Gastrocnemius medialis (tissue), 4 donors: ENCODE measurements at regions not wholly inside any gene's neighbourhood (a gene's known extent, or its start where the extent isn't known, plus 50 kb on each side); places are given as distances from the start of the nearest gene placed in this dataset.
A peak's percentile ranks its signal among the peaks of the same experiment; 100 is the strongest.

Experiments
- ATAC-seq, 2 donors: fragments of 150-250 bp; one replicate each; pipeline ENCODE4 v1.9.1; 2016
- DNase-seq, 2 donors: peaks; one replicate each; pipeline ENCODE4 v3.0.0-alpha.2; 2019
- H3K27ac ChIP-seq, 4 donors: fragments of 200-600 bp; sonication (generic); 1 replicate in 1 of 4; 2 replicates in 3 of 4; pipeline ENCODE4 v1.5.1; 2016 to 2018; ENCODE audit warnings: mild to moderate bottlenecking in 2 of 4, moderate library complexity in 1 of 4
- H3K27me3 ChIP-seq, 3 donors: fragments of 200-600 bp; sonication (generic) in 2 of 3; 1 replicate in 1 of 3; 2 replicates in 2 of 3; pipeline versions ENCODE4 v1.5.1 to v1.6.0; 2016 to 2019; ENCODE audit warnings: mild to moderate bottlenecking in 1 of 3, moderate library complexity in 1 of 3
- H3K36me3 ChIP-seq, 2 donors: fragments of 200-600 bp; sonication (generic) in 1 of 2; one replicate each; pipeline ENCODE4 v1.5.1; 2017 to 2018
- H3K4me1 ChIP-seq, 2 donors: fragments of 200-600 bp; sonication (generic) in 1 of 2; one replicate each; pipeline ENCODE4 v1.5.1; 2016 to 2017; ENCODE audit warnings: mild to moderate bottlenecking in 2 of 2
- H3K4me3 ChIP-seq, 4 donors: fragments of 200-600 bp; sonication (generic) in 3 of 4; 1 replicate in 1 of 4; 2 replicates in 3 of 4; pipeline ENCODE4 v1.5.1; 2016 to 2019; ENCODE audit warnings: mild to moderate bottlenecking in 2 of 4
- H3K9me3 ChIP-seq, 3 donors: fragments of 200-600 bp; sonication (generic) in 2 of 3; 1 replicate in 1 of 3; 2 replicates in 2 of 3; pipeline ENCODE4 v1.5.1; 2016 to 2019
- CTCF ChIP-seq, 5 experiments: fragments of 450-650 bp in 3 of 5; fragments of 200-600 bp in 2 of 5; sonication (generic) in 2 of 5; IDR thresholded peaks in 4 of 5; conservative IDR thresholded peaks in 1 of 5; 1 replicate in 4 of 5; 2 replicates in 1 of 5; pipeline ENCODE4 v1.5.1; 2016 to 2019; ENCODE audit warnings: antibody characterized with exemption in 5 of 5, mild to moderate bottlenecking in 3 of 5, moderate library complexity in 3 of 5
- POLR2A ChIP-seq, 2 donors: fragments of 450-650 bp; IDR thresholded peaks; one replicate each; pipeline ENCODE4 v1.6.1; 2017; ENCODE audit warnings: antibody characterized with exemption in 2 of 2, mild to moderate bottlenecking in 2 of 2, moderate library complexity in 2 of 2
- in situ Hi-C, 4 donors: fragments of 200-750 bp; cut with MboI; loops; one replicate each; pipeline versions ENCODE4 v1.15.0 to v1.8.0; 2017; ENCODE audit warnings: low sequenced_read_pairs in 4 of 4
- intact Hi-C: fragments of 100-400 bp; cut with DNase I; formaldehyde crosslinking; loops from one replicate; pipeline ENCODE4 v1.15.1; 2023; ENCODE audit warnings: low total_unique reads

- DNase-seq, result no peak
- no peaks in the 10 kb centered on the region for H3K27me3 ChIP-seq
- peaks cover 0 to 5% of the 10 kb centered on the region in 2 donors for H3K4me1 ChIP-seq
- H3K9me3 ChIP-seq, result no peaks in the 10 kb centered on the region
- intact Hi-C loops (no loop called here), in situ Hi-C loops (no loop called here)
- ATAC-seq, result no peak
- TF ChIP-seq POLR2A (IDR thresholded peaks at IDR 0.05), result no peak
- TF ChIP-seq CTCF (IDR thresholded peaks at IDR 0.05 in 4 of 5, conservative IDR thresholded peaks at IDR 0.05 in 1 of 5), result no peak
- no peak overlapping the region for H3K4me3 ChIP-seq
- no peak overlapping the region for H3K27ac ChIP-seq
- H3K36me3 ChIP-seq, result no peaks in the 10 kb centered on the region
These were observed 167.1 kb upstream of the SOX5 start for GRCh38 chr12:24116548-24116947.

GRCh38 chr12:24113701-24114100 lies 164.2 kb upstream of the SOX5 start:
- no peaks in the 10 kb centered on the region for H3K4me1 ChIP-seq
- DNase-seq (no peak), ATAC-seq (no peak)
- no peaks in the 10 kb centered on the region for H3K36me3 ChIP-seq
- H3K27ac ChIP-seq, result no peak overlapping the region
- H3K9me3 ChIP-seq, result no peaks in the 10 kb centered on the region
- H3K27me3 ChIP-seq, result no peaks in the 10 kb centered on the region
- intact Hi-C loops (no loop called here), in situ Hi-C loops (no loop called here)
- TF ChIP-seq CTCF (IDR thresholded peaks at IDR 0.05 in 4 of 5, conservative IDR thresholded peaks at IDR 0.05 in 1 of 5), result no peak
- no peak for TF ChIP-seq POLR2A (IDR thresholded peaks at IDR 0.05)
- H3K4me3 ChIP-seq, result no peak overlapping the region

GRCh38 chr12:24111616-24112015 lies 162.1 kb upstream of the SOX5 start:
- in situ Hi-C loops, result no loop called here
- no peak overlapping the region for H3K27ac ChIP-seq
- no peaks in the 10 kb centered on the region for H3K27me3 ChIP-seq
- intact Hi-C loops, result no loop called here
- no peaks in the 10 kb centered on the region for H3K9me3 ChIP-seq
- H3K36me3 ChIP-seq, result no peaks in the 10 kb centered on the region
- H3K4me1 ChIP-seq, result no peaks in the 10 kb centered on the region
- TF ChIP-seq POLR2A (IDR thresholded peaks at IDR 0.05) (no peak), CTCF (IDR thresholded peaks at IDR 0.05 in 4 of 5, conservative IDR thresholded peaks at IDR 0.05 in 1 of 5) (no peak)
- DNase-seq, result no peak
- no peak overlapping the region for H3K4me3 ChIP-seq
- ATAC-seq, result no peak

- ATAC-seq (no peak), DNase-seq (no peak)
- no peaks in the 10 kb centered on the region for H3K4me1 ChIP-seq
- no peaks in the 10 kb centered on the region for H3K27me3 ChIP-seq
- in situ Hi-C loops (no loop called here), intact Hi-C loops (no loop called here)
- no peak for TF ChIP-seq CTCF (IDR thresholded peaks at IDR 0.05 in 4 of 5, conservative IDR thresholded peaks at IDR 0.05 in 1 of 5)
- no peak for TF ChIP-seq POLR2A (IDR thresholded peaks at IDR 0.05)
- no peak overlapping the region for H3K4me3 ChIP-seq
- no peaks in the 10 kb centered on the region for H3K9me3 ChIP-seq
- H3K36me3 ChIP-seq, result no peaks in the 10 kb centered on the region
- no peak overlapping the region for H3K27ac ChIP-seq
These were observed 161.6 kb upstream of the SOX5 start for GRCh38 chr12:24111086-24111485.

- in situ Hi-C loops, result no loop called here
- no peak overlapping the region for H3K27ac ChIP-seq
- no peaks in the 10 kb centered on the region for H3K9me3 ChIP-seq
- H3K27me3 ChIP-seq, result no peaks in the 10 kb centered on the region
- no peaks in the 10 kb centered on the region for H3K36me3 ChIP-seq
- TF ChIP-seq CTCF (IDR thresholded peaks at IDR 0.05 in 4 of 5, conservative IDR thresholded peaks at IDR 0.05 in 1 of 5) (peak in 2 of 5 experiments; percentile 11 to 28), POLR2A (IDR thresholded peaks at IDR 0.05) (no peak)
- ATAC-seq (no peak), DNase-seq (no peak)
- no peaks in the 10 kb centered on the region for H3K4me1 ChIP-seq
- H3K4me3 ChIP-seq, result no peak overlapping the region
- intact Hi-C loops, result no loop called here
These were observed 160.0 kb upstream of the SOX5 start for GRCh38 chr12:24109381-24110039.
